AML-193 (cell line): ENCODE measurements at regions not wholly inside any gene's neighbourhood (a gene's known extent, or its start where the extent isn't known, plus 50 kb on each side); places are given as distances from the start of the nearest gene placed in this dataset.

Experiments
- DNase-seq, 2 experiments: peaks; one replicate each; lab custom pipeline; 2025; lab: John Stamatoyannopoulos, UW

DNA sequence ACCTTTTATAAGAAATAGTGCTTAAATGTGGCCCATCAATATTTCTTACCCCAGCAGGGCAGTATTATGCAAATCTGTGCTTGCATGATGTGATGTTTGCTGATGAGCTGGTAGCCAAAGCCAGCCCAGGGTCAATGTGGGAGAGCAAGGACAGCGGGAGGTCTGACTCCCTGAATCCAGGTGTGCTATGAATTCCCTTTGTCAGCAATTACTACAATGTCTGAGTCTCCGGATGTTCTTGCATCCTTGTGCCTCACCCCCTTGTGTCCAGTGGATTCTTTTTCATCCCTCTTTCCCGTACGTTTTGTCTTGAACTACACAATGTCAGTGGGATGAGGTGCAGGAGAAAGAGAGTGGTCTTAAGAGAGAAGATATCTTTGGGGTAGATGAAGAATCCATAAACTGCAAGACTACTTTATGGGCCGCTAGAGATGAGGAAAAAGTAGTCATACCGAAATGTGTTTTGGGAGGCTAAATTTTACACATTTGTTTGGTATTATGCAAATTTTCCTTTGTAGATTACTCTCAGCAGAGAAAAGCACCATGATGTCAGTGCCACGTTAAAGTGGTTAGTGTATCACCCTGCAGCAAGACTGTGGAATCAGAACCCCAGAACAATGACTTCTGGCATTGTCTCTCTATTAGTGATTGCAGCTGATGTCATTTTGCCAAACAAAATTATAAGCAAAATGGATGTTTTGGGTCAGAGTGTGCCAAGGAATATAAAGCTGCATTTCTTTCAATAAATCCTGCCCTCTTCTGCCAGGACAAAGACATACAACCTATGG lies 53.5 kb upstream of the TSHZ3 start:
- DNase-seq, result no peak

- no peak for DNase-seq
Observed at GRCh38 chr19:31406106-31406505, 56.9 kb upstream of the TSHZ3 start.

DNA sequence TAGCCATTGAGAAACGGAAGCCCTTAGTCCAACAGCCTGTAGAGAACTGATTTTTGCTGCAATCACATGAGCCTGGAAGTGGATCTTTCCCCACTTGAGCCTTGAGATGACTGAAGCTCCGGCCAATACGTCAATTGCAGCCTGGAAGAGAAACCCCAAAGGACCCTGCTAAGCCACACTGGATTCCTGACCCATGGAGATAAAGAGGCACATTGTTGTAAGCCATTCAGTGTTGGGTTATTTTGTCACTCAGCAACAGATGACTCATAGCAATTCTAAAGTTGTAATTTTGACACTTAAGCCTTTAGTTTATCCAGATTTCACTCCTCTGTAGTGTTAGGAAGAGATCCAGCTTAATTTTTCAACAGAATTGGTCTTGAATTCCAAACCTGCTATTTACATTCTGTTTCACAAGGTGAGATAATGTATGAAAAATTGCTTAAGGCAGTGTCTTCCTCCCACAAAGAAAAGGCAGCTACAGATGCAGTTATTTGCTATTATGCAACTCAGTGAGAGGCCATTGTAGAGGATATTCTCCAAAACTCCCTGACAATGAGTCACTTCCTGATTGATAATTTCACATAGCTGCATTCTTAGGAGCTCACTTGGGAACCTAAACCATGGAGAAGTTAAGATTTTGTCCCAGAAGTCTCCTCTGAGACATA lies 59.4 kb upstream of the TSHZ3 start:
- peak; percentile 7 to 16 for DNase-seq

- DNase-seq, result no peak
Observed at GRCh38 chr19:31413353-31413752, 64.1 kb upstream of the TSHZ3 start.

GRCh38 chr19:31415322-31415721 lies 66.1 kb upstream of the TSHZ3 start:
- no peak for DNase-seq

DNA sequence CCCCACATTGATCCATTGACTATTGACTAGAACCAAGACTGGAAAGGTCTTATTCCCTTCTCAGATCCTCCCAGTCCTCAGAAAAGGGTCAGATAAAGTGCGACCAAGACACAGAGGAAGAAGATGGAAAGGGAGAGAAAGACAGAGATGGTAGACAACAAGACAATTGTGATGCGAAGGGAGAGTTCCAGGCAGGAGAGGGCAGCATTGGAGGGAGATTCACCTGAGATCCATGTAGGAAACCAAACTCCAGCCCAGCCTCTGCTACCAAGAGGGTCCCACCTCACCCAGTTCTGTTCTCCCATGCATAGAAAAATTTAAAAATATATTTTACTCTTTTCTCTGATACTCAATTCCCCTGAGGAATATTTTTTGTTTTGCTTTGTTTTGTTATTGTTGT lies 67.3 kb upstream of the TSHZ3 start:
- no peak for DNase-seq

DNA sequence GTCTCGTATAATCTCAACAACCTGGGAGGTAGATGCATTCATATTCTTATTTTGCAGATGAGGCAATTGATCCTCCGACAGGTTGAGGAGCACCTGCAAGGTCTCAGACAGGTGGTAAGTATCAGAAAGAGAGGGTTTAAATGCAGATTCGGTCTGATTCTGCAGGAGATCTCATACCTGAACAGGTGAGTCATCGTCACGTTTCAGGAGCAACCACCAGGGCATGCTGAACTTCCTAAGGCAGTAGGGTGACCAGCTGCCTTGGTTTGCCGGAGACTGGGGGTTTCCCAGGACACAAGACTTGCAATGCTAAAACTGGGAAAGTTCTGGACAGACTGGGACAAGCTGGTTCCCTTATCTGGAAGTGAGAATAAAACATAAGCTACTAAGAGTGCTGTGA lies 68.8 kb upstream of the TSHZ3 start:
- DNase-seq, result no peak

- no peak for DNase-seq
Observed at GRCh38 chr19:31418692-31419430, 69.6 kb upstream of the TSHZ3 start.

DNA sequence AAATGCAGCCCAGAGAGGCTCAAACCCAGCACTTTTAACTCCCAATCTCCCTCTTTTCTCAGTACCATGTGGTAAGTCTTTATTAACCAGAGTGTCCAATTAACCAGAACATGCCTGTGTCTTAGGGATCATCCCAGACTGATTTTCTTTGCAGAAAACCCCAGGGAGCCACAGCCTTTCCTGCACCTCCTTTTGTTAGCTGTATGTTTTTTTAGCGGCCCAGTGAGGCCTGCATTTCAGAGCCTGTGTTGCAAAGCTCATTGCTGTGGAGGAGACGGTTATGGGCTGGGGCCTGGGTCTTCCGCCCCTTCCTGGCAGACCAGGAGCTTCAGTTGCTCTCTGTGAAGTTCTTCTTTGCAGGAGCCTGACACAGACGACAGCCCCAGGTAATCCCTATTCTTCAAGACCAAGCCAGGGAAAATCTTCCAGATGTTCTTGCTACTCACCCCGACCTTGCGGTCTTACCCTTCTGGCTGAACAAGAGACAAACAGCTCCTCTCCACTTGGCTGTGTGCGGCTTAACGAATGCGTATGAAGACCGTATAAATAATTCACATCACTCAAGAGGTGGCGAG lies 70.7 kb upstream of the TSHZ3 start:
- DNase-seq, result no peak

DNA sequence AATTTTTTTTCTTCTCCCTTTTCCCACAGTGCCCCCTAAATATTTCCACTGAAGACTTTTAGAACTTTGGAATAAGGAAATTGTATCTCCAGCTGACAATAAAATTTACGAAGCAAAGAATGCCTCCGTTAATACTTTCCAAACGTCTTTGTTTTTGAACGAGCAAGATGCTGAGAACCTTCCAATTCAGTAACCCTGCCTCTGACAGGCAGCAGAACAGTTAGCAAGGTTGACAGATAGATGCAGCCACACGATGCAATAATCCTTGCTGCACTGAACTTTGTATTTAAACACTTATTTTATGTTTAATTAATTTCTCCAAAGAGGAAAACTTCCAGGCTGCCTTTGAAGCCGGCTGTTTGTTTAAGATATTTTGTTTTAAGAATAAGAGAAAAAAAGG lies 71.8 kb upstream of the TSHZ3 start:
- no peak for DNase-seq

DNA sequence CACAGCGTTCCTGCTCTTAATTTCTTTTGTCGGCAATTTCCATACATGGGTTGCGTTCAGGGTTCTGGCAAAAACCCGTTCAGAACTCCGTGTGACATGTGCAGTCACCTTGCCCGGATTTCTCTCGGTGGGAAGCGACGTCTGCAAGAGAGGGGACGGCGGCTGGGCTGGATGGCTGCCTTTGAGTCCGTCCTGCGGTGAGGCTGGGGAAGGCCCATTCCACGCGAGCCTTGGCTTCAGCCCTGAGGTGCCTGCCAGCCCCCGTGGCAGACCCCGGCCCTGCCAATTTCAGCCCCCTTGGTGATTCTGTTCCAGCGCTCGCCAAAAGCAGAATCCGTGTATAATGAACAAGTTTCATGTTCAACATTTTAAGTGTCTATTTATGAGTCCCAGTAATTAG lies 72.6 kb upstream of the TSHZ3 start:
- DNase-seq, result no peak

DNA sequence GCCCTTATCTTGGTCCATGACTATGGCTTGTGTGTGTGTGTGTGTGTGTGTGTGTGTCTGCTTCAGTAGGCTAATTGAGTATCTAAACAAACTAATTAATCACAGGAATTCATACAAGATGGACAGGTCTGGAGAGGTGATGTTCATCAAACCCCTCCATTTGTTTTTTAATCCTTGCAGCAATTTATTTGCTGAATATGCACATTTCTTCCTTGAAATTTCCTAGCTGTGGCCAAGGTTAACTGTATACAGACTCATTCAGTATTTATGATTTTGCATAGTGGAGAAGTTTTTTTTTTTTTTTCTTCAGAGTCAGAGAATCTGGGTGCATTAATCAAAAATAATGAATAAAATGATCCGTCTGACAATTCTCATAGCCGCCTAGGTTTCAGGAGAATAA lies 74.7 kb upstream of the TSHZ3 start:
- no peak for DNase-seq

- no peak for DNase-seq
Observed at GRCh38 chr19:31424861-31425620, 75.8 kb upstream of the TSHZ3 start.

DNA sequence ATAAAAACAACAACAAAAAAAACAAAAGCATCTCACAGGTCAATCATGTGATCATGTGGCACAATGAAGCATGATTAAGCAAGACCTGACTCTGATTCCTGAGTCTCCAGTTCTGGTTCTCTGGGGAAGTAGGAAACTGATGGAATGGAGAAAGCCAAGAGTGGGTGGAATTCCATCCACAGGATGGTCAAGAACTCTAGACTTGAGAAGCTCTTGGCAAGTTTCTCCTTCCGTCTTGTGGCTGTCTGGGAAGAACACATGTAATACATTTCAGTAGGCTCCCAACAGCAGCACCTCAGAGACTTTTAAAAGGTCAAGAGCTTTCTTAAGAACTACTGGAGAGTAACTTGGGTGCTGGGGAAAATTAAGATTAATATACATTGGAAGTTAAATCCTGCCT lies 78.6 kb upstream of the TSHZ3 start:
- no peak for DNase-seq

GRCh38 chr19:31430381-31430780 lies 81.1 kb upstream of the TSHZ3 start:
- no peak for DNase-seq

- no peak for DNase-seq
Observed at GRCh38 chr19:31432201-31432810, 83.1 kb upstream of the TSHZ3 start.

- no peak for DNase-seq
Observed at GRCh38 chr19:31436121-31436776, 87.0 kb upstream of the TSHZ3 start.

GRCh38 chr19:31438401-31439269 lies 89.4 kb upstream of the TSHZ3 start:
- DNase-seq, result no peak

DNA sequence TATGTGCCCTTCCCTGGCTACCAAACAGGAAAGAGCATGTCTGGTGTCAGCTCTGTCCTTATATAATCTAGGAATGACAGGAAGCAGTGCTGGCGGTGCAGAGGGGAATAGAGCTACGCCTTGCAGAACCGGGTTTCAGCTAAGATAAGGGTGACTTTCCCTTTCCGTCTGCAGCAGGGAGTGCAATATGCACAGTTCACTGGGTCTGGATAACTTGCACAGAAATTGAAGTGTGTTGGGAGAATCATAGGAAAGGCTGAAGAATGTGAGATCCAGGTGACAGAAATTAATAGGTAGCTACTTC lies 90.0 kb upstream of the TSHZ3 start:
- DNase-seq, result no peak

DNA sequence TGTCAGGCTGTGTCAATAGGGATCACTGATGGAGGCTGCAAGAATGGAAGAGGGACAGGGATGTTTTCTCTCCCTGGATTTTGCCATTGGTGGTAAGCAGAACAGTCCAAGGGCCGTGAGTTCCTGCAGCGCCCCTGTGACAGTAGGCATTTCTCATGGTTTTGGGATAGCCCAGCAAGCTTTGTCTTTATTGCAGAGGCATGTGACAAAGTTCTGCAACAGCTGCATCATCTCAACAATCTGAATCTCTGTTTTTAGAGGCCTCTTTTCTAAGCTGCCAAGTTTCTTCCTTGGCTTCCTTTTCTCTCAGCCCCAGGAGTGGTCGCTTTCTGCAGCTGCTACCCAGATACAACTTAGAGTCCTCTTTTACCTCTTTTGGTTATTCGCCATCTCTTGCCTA lies 95.7 kb upstream of the TSHZ3 start:
- DNase-seq, result no peak
